ENCODE measurements at regions not wholly inside any gene's neighbourhood (a gene's known extent, or its start where the extent isn't known, plus 50 kb on each side); places are given as distances from the start of the nearest gene placed in this dataset.
"Not testable (repeated sequence)": the region's sequence is repeated elsewhere in the genome, so short reads cannot be mapped to it uniquely, and the experiment has no call there.

DNA sequence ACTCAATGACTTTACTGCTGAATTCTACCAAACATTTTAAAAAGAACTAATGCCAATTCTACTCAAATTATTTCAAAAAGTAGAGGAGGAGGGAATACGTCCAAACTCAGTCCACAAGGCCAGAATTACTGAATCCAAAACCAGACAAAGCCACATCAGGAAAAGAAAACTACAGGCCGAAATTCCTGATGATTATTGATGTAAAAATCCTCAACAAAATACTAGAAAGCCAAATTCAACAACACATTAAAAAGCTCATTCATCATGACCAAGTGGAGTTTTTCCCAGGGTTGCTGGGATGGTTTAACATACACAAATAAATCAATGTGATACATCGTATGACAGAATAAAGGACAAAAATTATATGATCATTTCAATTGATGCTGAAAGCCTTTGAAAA, 103.9 kb upstream of the UBE2E3 start:
- Mint-ChIP-seq H3K27me3 (peaks cover 72% of the 10 kb centered on the region), H3K9me3 (no peaks in the 10 kb centered on the region), H3K36me3 (ENCODE audit: insufficient read depth) (no peaks in the 10 kb centered on the region), H3K4me1 (no peaks in the 10 kb centered on the region), H3K4me3 (no peak overlapping the region), H3K27ac (ENCODE audit: low read depth) (no peak overlapping the region)
- ATAC-seq (replicated peaks; ENCODE audit: extremely low read depth, poor library complexity, severe bottlenecking) (no peak), DNase-seq (ENCODE audit: low spot score in 2 of 2) (no peak)

DNA sequence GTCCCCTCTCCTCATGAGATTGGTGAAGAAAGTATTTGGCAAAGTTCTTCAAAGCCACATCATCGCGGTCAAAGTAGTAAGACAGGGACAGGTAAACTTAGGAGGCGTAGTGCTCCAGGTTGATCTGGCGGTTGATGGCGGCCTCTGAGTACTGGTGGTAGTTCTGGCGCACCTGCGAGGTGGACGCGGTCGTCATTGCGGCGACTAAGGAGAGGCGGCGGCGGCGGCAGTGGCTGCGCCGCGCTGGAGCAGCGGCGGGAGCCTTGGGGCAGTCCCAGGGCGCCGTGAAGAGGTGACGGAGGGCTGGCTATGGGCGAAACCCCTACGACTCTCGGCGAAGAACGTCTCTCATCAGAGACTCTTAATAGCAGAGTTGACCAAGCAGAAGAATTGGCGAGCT, 107.2 kb upstream of the UBE2E3 start:
- no peak overlapping the region for H3K27ac Mint-ChIP-seq (ENCODE audit: low read depth)
- H3K36me3 Mint-ChIP-seq (ENCODE audit: insufficient read depth): no peaks in the 10 kb centered on the region
- H3K4me1 Mint-ChIP-seq: no peaks in the 10 kb centered on the region
- peaks cover 85% of the 10 kb centered on the region for H3K27me3 Mint-ChIP-seq
- ATAC-seq (replicated peaks; ENCODE audit: extremely low read depth, poor library complexity, severe bottlenecking): no peak
- no peak overlapping the region for H3K4me3 Mint-ChIP-seq
- H3K9me3 Mint-ChIP-seq: no peaks in the 10 kb centered on the region
- DNase-seq (ENCODE audit: low spot score in 2 of 2): no peak

DNA sequence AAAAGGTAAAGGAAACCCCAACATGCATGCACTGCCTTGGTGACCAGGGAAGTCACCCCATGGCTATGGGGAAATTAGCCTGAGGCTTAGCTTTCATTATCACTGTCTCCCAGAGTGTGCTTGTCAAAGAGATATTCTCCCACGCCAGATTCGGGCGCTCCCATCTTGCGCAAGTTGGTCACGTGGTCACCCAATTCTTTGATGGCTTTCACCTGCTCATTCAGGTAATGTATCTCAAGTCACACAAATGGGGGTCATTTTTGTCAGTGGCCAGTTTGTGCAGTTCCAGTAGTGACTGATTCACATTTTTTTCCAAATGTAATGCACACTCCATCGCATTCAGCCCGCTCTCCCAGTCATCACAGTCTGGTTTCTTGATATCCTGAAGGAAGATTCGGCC, 107.6 kb upstream of the UBE2E3 start:
- H3K27me3 Mint-ChIP-seq: peaks cover 85% of the 10 kb centered on the region
- H3K4me3 Mint-ChIP-seq; DNase-seq (ENCODE audit: low spot score in 2 of 2); H3K27ac Mint-ChIP-seq (ENCODE audit: low read depth); H3K9me3 Mint-ChIP-seq; ATAC-seq (replicated peaks; ENCODE audit: extremely low read depth, poor library complexity, severe bottlenecking); H3K4me1 Mint-ChIP-seq; H3K36me3 Mint-ChIP-seq (ENCODE audit: insufficient read depth): not testable (repeated sequence)

GRCh38 chr2:180872255-180872654, 108.2 kb upstream of the UBE2E3 start:
- Mint-ChIP-seq H3K4me3 (no peak overlapping the region), H3K36me3 (ENCODE audit: insufficient read depth) (no peaks in the 10 kb centered on the region), H3K27ac (ENCODE audit: low read depth) (no peak overlapping the region), H3K9me3 (no peaks in the 10 kb centered on the region), H3K27me3 (peaks cover 86% of the 10 kb centered on the region), H3K4me1 (no peaks in the 10 kb centered on the region)
- ATAC-seq (replicated peaks; ENCODE audit: extremely low read depth, poor library complexity, severe bottlenecking) (no peak), DNase-seq (ENCODE audit: low spot score in 2 of 2) (no peak)

DNA sequence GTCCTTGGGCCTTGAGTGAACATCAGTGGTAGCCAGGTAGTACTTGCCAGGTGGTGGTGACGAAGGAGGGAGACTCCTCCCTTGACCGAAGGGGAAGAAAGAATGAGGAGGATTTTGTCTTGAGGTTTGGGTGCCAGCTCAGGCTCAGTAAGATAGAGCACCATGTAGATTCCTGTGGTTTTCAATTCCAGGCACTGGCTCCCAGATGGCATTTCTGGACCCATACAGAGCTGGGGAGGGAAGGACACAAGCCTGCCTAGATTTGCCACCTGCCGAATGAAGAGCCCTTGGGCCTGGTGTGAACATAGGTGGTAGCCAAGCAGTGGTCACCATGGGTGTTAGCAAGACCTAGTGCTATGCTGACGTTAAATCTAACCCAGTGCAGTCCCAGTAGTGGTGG, 108.8 kb upstream of the UBE2E3 start:
- DNase-seq (ENCODE audit: low spot score in 2 of 2): no peak
- Mint-ChIP-seq H3K9me3 (no peaks in the 10 kb centered on the region), H3K27ac (ENCODE audit: low read depth) (no peak overlapping the region), H3K27me3 (peaks cover 90% of the 10 kb centered on the region), H3K36me3 (ENCODE audit: insufficient read depth) (no peaks in the 10 kb centered on the region), H3K4me1 (no peaks in the 10 kb centered on the region), H3K4me3 (no peak overlapping the region)
- ATAC-seq (replicated peaks; ENCODE audit: extremely low read depth, poor library complexity, severe bottlenecking): no peak

GRCh38 chr2:180849851-180850250, 130.6 kb upstream of the UBE2E3 start:
- H3K4me1 Mint-ChIP-seq: no peaks in the 10 kb centered on the region
- no peak for ATAC-seq (replicated peaks; ENCODE audit: extremely low read depth, poor library complexity, severe bottlenecking)
- DNase-seq (ENCODE audit: low spot score in 2 of 2): no peak
- no peaks in the 10 kb centered on the region for H3K27me3 Mint-ChIP-seq
- no peak overlapping the region for H3K4me3 Mint-ChIP-seq
- no peaks in the 10 kb centered on the region for H3K9me3 Mint-ChIP-seq
- no peak overlapping the region for H3K27ac Mint-ChIP-seq (ENCODE audit: low read depth)
- no peaks in the 10 kb centered on the region for H3K36me3 Mint-ChIP-seq (ENCODE audit: insufficient read depth)

- ATAC-seq (replicated peaks; ENCODE audit: extremely low read depth, poor library complexity, severe bottlenecking): no peak
- H3K4me3 Mint-ChIP-seq: no peak overlapping the region
- no peak overlapping the region for H3K27ac Mint-ChIP-seq (ENCODE audit: low read depth)
Observed at GRCh38 chr2:180848393-180848792, 132.0 kb upstream of the UBE2E3 start.

DNA sequence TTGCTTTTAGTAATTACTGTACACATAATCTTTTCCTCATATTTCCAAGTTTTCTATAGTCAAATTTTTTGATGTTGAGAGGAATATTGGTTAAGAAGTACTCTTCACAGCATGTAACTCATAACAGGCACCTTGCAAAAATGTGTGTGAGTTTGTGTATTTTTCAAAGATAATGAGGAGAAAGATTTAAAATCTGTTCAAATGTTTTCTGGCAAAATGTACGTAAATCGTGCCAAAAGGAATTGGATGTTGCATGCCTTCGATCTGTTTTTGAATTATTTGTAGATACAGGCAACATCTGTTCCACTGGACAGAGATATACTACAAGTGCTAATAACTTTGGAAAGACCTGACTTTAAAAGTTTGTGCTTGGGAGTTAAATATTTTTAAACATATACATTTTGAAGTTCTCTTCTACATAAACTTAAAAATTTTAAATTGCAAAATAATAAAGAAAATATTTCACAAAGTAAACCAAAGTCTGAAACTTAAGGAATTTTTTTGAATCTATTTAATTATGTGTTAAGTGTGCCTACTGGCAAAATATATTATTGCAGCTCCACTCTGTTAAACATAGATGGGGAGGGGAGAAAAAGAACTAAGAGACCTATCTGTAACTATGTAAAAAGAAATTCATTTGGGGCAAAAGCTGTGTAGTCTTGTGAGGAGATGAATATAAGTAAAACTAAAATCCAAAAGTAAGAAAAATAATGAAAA, 133.5 kb upstream of the UBE2E3 start:
- Mint-ChIP-seq H3K9me3 (no peaks in the 10 kb centered on the region), H3K27ac (ENCODE audit: low read depth) (no peak overlapping the region), H3K36me3 (ENCODE audit: insufficient read depth) (no peaks in the 10 kb centered on the region), H3K4me3 (no peak overlapping the region), H3K27me3 (no peaks in the 10 kb centered on the region), H3K4me1 (no peaks in the 10 kb centered on the region)
- no peak for DNase-seq (ENCODE audit: low spot score in 2 of 2)
- ATAC-seq (replicated peaks; ENCODE audit: extremely low read depth, poor library complexity, severe bottlenecking): no peak

More at GRCh38 chr2:180848393-180848792, 132.0 kb upstream of the UBE2E3 start:
- H3K36me3 Mint-ChIP-seq (ENCODE audit: insufficient read depth): no peaks in the 10 kb centered on the region
- H3K4me1 Mint-ChIP-seq: no peaks in the 10 kb centered on the region
- no peak for DNase-seq (ENCODE audit: low spot score in 2 of 2)
- H3K9me3 Mint-ChIP-seq: no peaks in the 10 kb centered on the region
- H3K27me3 Mint-ChIP-seq: no peaks in the 10 kb centered on the region

- DNase-seq (ENCODE audit: low spot score in 2 of 2) (no peak), ATAC-seq (replicated peaks; ENCODE audit: extremely low read depth, poor library complexity, severe bottlenecking) (no peak)
- H3K9me3 Mint-ChIP-seq: no peaks in the 10 kb centered on the region
- no peaks in the 10 kb centered on the region for H3K4me1 Mint-ChIP-seq
- no peaks in the 10 kb centered on the region for H3K27me3 Mint-ChIP-seq
- H3K27ac Mint-ChIP-seq (ENCODE audit: low read depth): no peak overlapping the region
- H3K36me3 Mint-ChIP-seq (ENCODE audit: insufficient read depth): no peaks in the 10 kb centered on the region
- no peak overlapping the region for H3K4me3 Mint-ChIP-seq
Observed at GRCh38 chr2:180842461-180842860, 137.9 kb upstream of the UBE2E3 start.

DNA sequence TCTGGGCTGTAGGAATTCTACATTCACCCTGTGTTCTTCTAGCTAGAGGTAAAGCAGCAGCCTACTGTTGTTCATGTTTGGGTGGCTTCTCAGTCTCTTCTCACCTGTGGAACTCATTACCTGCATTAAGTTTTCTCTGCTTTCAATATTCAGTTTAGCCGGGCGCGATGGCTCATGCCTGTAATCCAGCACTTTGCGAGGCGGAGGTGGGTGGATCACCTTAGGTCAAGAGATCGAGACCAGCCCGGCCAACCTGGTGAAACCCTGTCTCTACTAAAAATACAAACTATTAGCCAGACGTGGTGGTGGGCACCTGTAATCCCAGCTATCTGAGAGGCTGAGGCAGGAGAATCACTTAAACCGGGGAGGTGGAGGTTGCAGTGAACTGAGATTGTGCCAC, 139.8 kb upstream of the UBE2E3 start:
- Mint-ChIP-seq H3K27me3 (no peaks in the 10 kb centered on the region), H3K27ac (ENCODE audit: low read depth) (no peak overlapping the region), H3K4me1 (no peaks in the 10 kb centered on the region), H3K36me3 (ENCODE audit: insufficient read depth) (no peaks in the 10 kb centered on the region), H3K9me3 (no peaks in the 10 kb centered on the region), H3K4me3 (no peak overlapping the region)
- DNase-seq (ENCODE audit: low spot score in 2 of 2): no peak
- ATAC-seq (replicated peaks; ENCODE audit: extremely low read depth, poor library complexity, severe bottlenecking): no peak

- DNase-seq (ENCODE audit: low spot score in 2 of 2) (no peak), ATAC-seq (replicated peaks; ENCODE audit: extremely low read depth, poor library complexity, severe bottlenecking) (no peak)
- Mint-ChIP-seq H3K27ac (ENCODE audit: low read depth) (no peak overlapping the region), H3K27me3 (peaks cover under 1% of the 10 kb centered on the region), H3K4me1 (no peaks in the 10 kb centered on the region), H3K36me3 (ENCODE audit: insufficient read depth) (no peaks in the 10 kb centered on the region), H3K9me3 (no peaks in the 10 kb centered on the region), H3K4me3 (no peak overlapping the region)
Observed at GRCh38 chr2:180829836-180830235, 150.6 kb upstream of the UBE2E3 start.

- Mint-ChIP-seq H3K27ac (ENCODE audit: low read depth) (no peak overlapping the region), H3K4me3 (no peak overlapping the region), H3K9me3 (no peaks in the 10 kb centered on the region), H3K36me3 (ENCODE audit: insufficient read depth) (no peaks in the 10 kb centered on the region), H3K27me3 (peaks cover 6% of the 10 kb centered on the region), H3K4me1 (no peaks in the 10 kb centered on the region)
- no peak for ATAC-seq (replicated peaks; ENCODE audit: extremely low read depth, poor library complexity, severe bottlenecking)
- DNase-seq (ENCODE audit: low spot score in 2 of 2): no peak
Observed at GRCh38 chr2:180829261-180829660, 151.1 kb upstream of the UBE2E3 start.

GRCh38 chr2:180828756-180829155, 151.6 kb upstream of the UBE2E3 start:
- Mint-ChIP-seq H3K36me3 (ENCODE audit: insufficient read depth) (no peaks in the 10 kb centered on the region), H3K27me3 (peaks cover 11% of the 10 kb centered on the region), H3K4me1 (no peaks in the 10 kb centered on the region), H3K27ac (ENCODE audit: low read depth) (no peak overlapping the region), H3K9me3 (no peaks in the 10 kb centered on the region), H3K4me3 (no peak overlapping the region)
- ATAC-seq (replicated peaks; ENCODE audit: extremely low read depth, poor library complexity, severe bottlenecking): no peak
- DNase-seq (ENCODE audit: low spot score in 2 of 2): no peak

Measured in central memory CD8-positive, alpha-beta T cell (primary cell).